ENCODE measurements at regions not wholly inside any gene's neighbourhood (a gene's known extent, or its start where the extent isn't known, plus 50 kb on each side); places are given as distances from the start of the nearest gene placed in this dataset.
"Not testable (repeated sequence)": the region's sequence is repeated elsewhere in the genome, so short reads cannot be mapped to it uniquely, and the experiment has no call there.

- DNase-seq (ENCODE audit: low spot score), result no peak
Measured at GRCh38 chr20:43837856-43838702, 76.6 kb upstream of the TOX2 start.

GRCh38 chr20:43836790-43837189 is 77.9 kb upstream of the TOX2 start:
- no peak for DNase-seq (ENCODE audit: low spot score)

- no peak for DNase-seq (ENCODE audit: low spot score)
Measured at GRCh38 chr20:43835944-43836508, 78.6 kb upstream of the TOX2 start.

GRCh38 chr20:43833511-43834395 is 80.9 kb upstream of the TOX2 start:
- DNase-seq (ENCODE audit: low spot score), result no peak

- no peak for DNase-seq (ENCODE audit: low spot score)
Measured at GRCh38 chr20:43832961-43833360, 81.7 kb upstream of the TOX2 start.

- DNase-seq (ENCODE audit: low spot score), result no peak
Measured at GRCh38 chr20:43832096-43832816, 82.4 kb upstream of the TOX2 start.

GRCh38 chr20:43831481-43832065 is 83.1 kb upstream of the TOX2 start:
- DNase-seq (ENCODE audit: low spot score), result no peak

GRCh38 chr20:43830883-43831282 is 83.8 kb upstream of the TOX2 start:
- DNase-seq (ENCODE audit: low spot score), result no peak

GRCh38 chr20:43829951-43830690 is 84.5 kb upstream of the TOX2 start:
- DNase-seq (ENCODE audit: low spot score), result no peak

GRCh38 chr20:43827940-43828562 is 86.6 kb upstream of the TOX2 start:
- no peak for DNase-seq (ENCODE audit: low spot score)

- not testable (repeated sequence) for DNase-seq (ENCODE audit: low spot score)
Measured at GRCh38 chr20:43826943-43827342, 87.7 kb upstream of the TOX2 start.

GRCh38 chr20:43825581-43825980 is 89.1 kb upstream of the TOX2 start:
- DNase-seq (ENCODE audit: low spot score), result no peak

- DNase-seq (ENCODE audit: low spot score), result no peak
Measured at GRCh38 chr20:43825051-43825402, 89.6 kb upstream of the TOX2 start.

GRCh38 chr20:43824309-43825050 is 90.2 kb upstream of the TOX2 start:
- DNase-seq (ENCODE audit: low spot score), result no peak

- DNase-seq (ENCODE audit: low spot score), result no peak
Measured at GRCh38 chr20:43821795-43822194, 92.9 kb upstream of the TOX2 start.

GRCh38 chr20:43820731-43821330 is 93.8 kb upstream of the TOX2 start:
- no peak for DNase-seq (ENCODE audit: low spot score)

GRCh38 chr20:43812216-43812615 is 85.4 kb upstream of the GTSF1L start:
- no peak for DNase-seq (ENCODE audit: low spot score)

GRCh38 chr20:43809206-43809819 is 82.5 kb upstream of the GTSF1L start:
- DNase-seq (ENCODE audit: low spot score), result no peak

- DNase-seq (ENCODE audit: low spot score), result no peak
Measured at GRCh38 chr20:43804781-43805180, 78.0 kb upstream of the GTSF1L start.

Measured in H4 (cell line).